ENCODE measurements at regions not wholly inside any gene's neighbourhood (a gene's known extent, or its start where the extent isn't known, plus 50 kb on each side); places are given as distances from the start of the nearest gene placed in this dataset.

GRCh38 chr7:97446361-97446760, 285.5 kb upstream of the TAC1 start:
- H3K56ac ChIP-seq (replicated peaks; ENCODE audit: insufficient read length, low read depth, low read length), result no peak overlapping the region
- H2AK5ac ChIP-seq (ENCODE audit: low read depth, low read length), result no peak overlapping the region
- no peak overlapping the region for H4K8ac ChIP-seq (ENCODE audit: extremely low read depth, insufficient read depth, low read length)
- H3K14ac ChIP-seq (ENCODE audit: insufficient read length), result no peak overlapping the region
- no peak overlapping the region for H2AFZ ChIP-seq (ENCODE audit: low read length)
- H4K91ac ChIP-seq (replicated peaks; ENCODE audit: insufficient read length, low read length), result no peak overlapping the region
- no peak overlapping the region for H2BK15ac ChIP-seq (ENCODE audit: low read length)
- H3K9ac ChIP-seq (replicated peaks in 1 of 4; ENCODE audit: extremely low read depth in 1 of 4, low read depth in 3 of 4, low read length in 3 of 4), result no peak overlapping the region
- ChIA-PET POLR2A (ENCODE audit: partially characterized antibody) (no interaction called here), CTCF (ENCODE audit: partially characterized antibody) (interaction anchor here (0.5 to 1.3 kb wide), 4 partner anchors 28 to 298 kb away, joined by 3 to 5 read pairs (median 4); no protein-coding TSS in a partner anchor)
- H3K36me3 ChIP-seq (ENCODE audit: control insufficient read depth in 2 of 4, insufficient read depth in 4 of 4, low read length in 3 of 4), result no peaks in the 10 kb centered on the region
- no peak overlapping the region for H3K4me3 ChIP-seq (ENCODE audit: extremely low read depth in 1 of 4, insufficient read depth in 2 of 4, low read depth in 3 of 4, low read length in 4 of 4)
- H3K18ac ChIP-seq (ENCODE audit: extremely low read depth, low read length), result no peak overlapping the region
- H3K79me2 ChIP-seq (ENCODE audit: control insufficient read depth in 1 of 2, insufficient read depth in 2 of 2, low read length in 2 of 2), result no peaks in the 10 kb centered on the region
- TF ChIP-seq CREB1 (IDR thresholded peaks at IDR 0.05) (no peak), MAFK (IDR thresholded peaks at IDR 0.05; ENCODE audit: low read depth, low read length) (no peak), CBX5 (IDR thresholded peaks at IDR 0.05; ENCODE audit: low read depth, low read length) (no peak), GTF2F1 (IDR thresholded peaks at IDR 0.05; ENCODE audit: borderline replicate concordance, low read depth, low read length) (no peak)
- no peaks in the 10 kb centered on the region for H3K4me1 ChIP-seq (replicated peaks in 1 of 4; ENCODE audit: control insufficient read depth in 3 of 4, insufficient read depth in 4 of 4, low read length in 3 of 4)
- WGBS, 2 experiments (ENCODE audit: extremely low coverage in 1 of 2, insufficient coverage in 1 of 2, insufficient read length in 1 of 2, insufficient replicate concordance in 2 of 2, low coverage in 1 of 2, low lambda C conversion rate in 2 of 2, missing lambda C conversion rate in 1 of 2), result 77% methylated on average over 5 of the region's 5 CpGs; no CpG with 5 or more reads in 1 of the 2 experiments
- no peaks in the 10 kb centered on the region for H3K27me3 ChIP-seq (replicated peaks in 1 of 4; ENCODE audit: control insufficient read depth in 3 of 4, extremely low read depth in 1 of 4, insufficient read depth in 3 of 4, low read length in 3 of 4)
- no peak overlapping the region for H2BK12ac ChIP-seq (ENCODE audit: low read depth, low read length)
- H3K23me2 ChIP-seq (ENCODE audit: low read depth, low read length), result no peaks in the 10 kb centered on the region
- H3K79me1 ChIP-seq (ENCODE audit: low read depth, low read length), result no peaks in the 10 kb centered on the region
- H3K4me2 ChIP-seq (ENCODE audit: insufficient read depth in 1 of 2, low read depth in 2 of 2, low read length in 2 of 2), result no peak overlapping the region
- no peak overlapping the region for H4K5ac ChIP-seq (ENCODE audit: insufficient read length, low read depth, low read length)
- H2BK5ac ChIP-seq (ENCODE audit: low read depth, low read length), result no peak overlapping the region
- no peak overlapping the region for H2BK20ac ChIP-seq (ENCODE audit: low read length)
- H3K9me3 ChIP-seq (ENCODE audit: insufficient read depth in 2 of 2, low read depth in 1 of 2, low read length in 1 of 2), result peaks cover 0 to 4% of the 10 kb centered on the region in 2 experiments; a peak in 1 of 4 replicates
- no peak for DNase-seq (ENCODE audit: low read depth in 1 of 2, low spot score in 2 of 2)
- no peak overlapping the region for H3K27ac ChIP-seq (ENCODE audit: low read depth, low read length)
- H4K20me1 ChIP-seq (replicated peaks in 1 of 2; ENCODE audit: control insufficient read depth in 1 of 2, insufficient read depth in 2 of 2, low read length in 2 of 2), result no peaks in the 10 kb centered on the region
- no peak overlapping the region for H3K4ac ChIP-seq (replicated peaks; ENCODE audit: insufficient read length, low read depth, low read length)
- H3K23ac ChIP-seq (ENCODE audit: insufficient read length), result no peak overlapping the region
- H2BK120ac ChIP-seq (replicated peaks; ENCODE audit: low read depth, low read length), result no peak overlapping the region
- no peak for FAIRE-seq
